Transverse colon (tissue), 3 donors: ENCODE measurements at regions not wholly inside any gene's neighbourhood (a gene's known extent, or its start where the extent isn't known, plus 50 kb on each side); places are given as distances from the start of the nearest gene placed in this dataset.

Experiments used
- EP300 ChIP-seq: sonication (generic); formaldehyde crosslinking; IDR thresholded peaks from one replicate; pipeline ENCODE4 v1.6.1; 2017; ENCODE audit warnings: antibody characterized with exemption, low read depth
- POLR2AphosphoS5 ChIP-seq, 3 donors: sonication (generic); formaldehyde crosslinking; IDR thresholded peaks; one replicate each; pipeline ENCODE4 v1.6.1; 2016; ENCODE audit warnings: antibody characterized with exemption in 3 of 3

DNA sequence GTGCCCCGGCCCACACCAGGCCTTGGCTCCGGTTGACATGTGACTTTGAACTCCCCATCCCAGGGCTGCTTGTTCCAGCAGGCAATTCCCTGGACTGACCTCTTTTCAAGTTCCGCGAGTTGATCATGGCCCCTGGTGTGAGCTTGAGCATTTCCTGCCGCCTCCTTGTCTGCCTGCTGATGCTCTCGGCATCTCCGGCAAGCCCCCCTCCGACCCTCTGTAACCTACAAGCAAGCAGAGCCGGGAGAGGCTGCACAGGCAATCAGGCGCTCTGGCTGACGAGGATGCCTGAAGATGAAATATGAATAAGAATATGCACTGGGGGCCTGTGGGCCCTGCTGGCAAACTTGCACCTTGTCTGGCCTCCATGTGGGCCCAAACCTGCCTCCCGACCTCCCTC lies 304.9 kb upstream of the MKI67 start:
- TF ChIP-seq POLR2AphosphoS5 (IDR thresholded peaks at IDR 0.05) = no peak
- TF ChIP-seq EP300 = no peak
